ENCODE measurements at regions not wholly inside any gene's neighbourhood (a gene's known extent, or its start where the extent isn't known, plus 50 kb on each side); places are given as distances from the start of the nearest gene placed in this dataset.

- no peak for TF ChIP-seq CTCF (conservative IDR thresholded peaks at IDR 0.05)
- no peak for TF ChIP-seq ZFX (IDR thresholded peaks at IDR 0.05)
Observed at GRCh38 chr18:42394238-42394637, 439.2 kb downstream of the PIK3C3 start.

Measured in C4-2B (cell line).